ENCODE measurements at regions not wholly inside any gene's neighbourhood (a gene's known extent, or its start where the extent isn't known, plus 50 kb on each side); places are given as distances from the start of the nearest gene placed in this dataset.

- Histone ChIP-seq H3K27me3 (replicated peaks in 1 of 2; ENCODE audit: control insufficient read depth in 2 of 2, insufficient read depth in 2 of 2, low read length in 1 of 2) (no peaks in the 10 kb centered on the region), H3K4me2 (ENCODE audit: control insufficient read depth, insufficient read depth) (no peak overlapping the region), H3K9ac (ENCODE audit: control insufficient read depth, insufficient read depth, low read length) (no peak overlapping the region), H3K9me3 (replicated peaks; ENCODE audit: control insufficient read depth, insufficient read depth, low read length) (no peaks in the 10 kb centered on the region), H3K27ac (ENCODE audit: control insufficient read depth, insufficient read depth) (no peak overlapping the region), H3K4me1 (ENCODE audit: control insufficient read depth, insufficient read depth, low read length) (no peaks in the 10 kb centered on the region), H2AFZ (ENCODE audit: control insufficient read depth, low read depth, low read length) (no peak overlapping the region), H3K36me3 (ENCODE audit: control insufficient read depth in 2 of 2, insufficient read depth in 2 of 2, low read length in 1 of 2) (no peaks in the 10 kb centered on the region), H3K79me2 (ENCODE audit: control insufficient read depth, insufficient read depth, low read length) (no peaks in the 10 kb centered on the region), H3K4me3 (no peak overlapping the region), H4K20me1 (ENCODE audit: control insufficient read depth, insufficient read depth) (no peaks in the 10 kb centered on the region)
- DNase-seq (ENCODE audit: low read depth, low spot score) (no peak), ATAC-seq (no peak), FAIRE-seq (no peak)
- 0% methylated on average over 1 of the region's 1 CpG for WGBS (ENCODE audit: insufficient coverage, insufficient replicate concordance, low lambda C conversion rate, missing lambda C conversion rate)
- TF ChIP-seq ESRRA (IDR thresholded peaks at IDR 0.05; ENCODE audit: low read length) (no peak), KLF5 (IDR thresholded peaks at IDR 0.05; ENCODE audit: partially characterized antibody) (no peak), MYB (IDR thresholded peaks at IDR 0.05; ENCODE audit: borderline replicate concordance, low read depth, low read length) (no peak), RBBP5 (conservative IDR thresholded peaks at IDR 0.05) (no peak), MXI1 (IDR thresholded peaks at IDR 0.05; ENCODE audit: low read depth, low read length) (no peak), MEF2B (IDR thresholded peaks at IDR 0.05; ENCODE audit: partially characterized antibody, poor library complexity, severe bottlenecking) (no peak), TCF12 (IDR thresholded peaks at IDR 0.05; ENCODE audit: low read depth, low read length) (no peak), IKZF2 (IDR thresholded peaks at IDR 0.05) (no peak), GATAD2B (conservative IDR thresholded peaks at IDR 0.05; ENCODE audit: low read depth) (no peak), HSF1 (IDR thresholded peaks at IDR 0.05; ENCODE audit: low read depth, low read length) (no peak), CEBPB (IDR thresholded peaks at IDR 0.05; ENCODE audit: borderline replicate concordance in 1 of 2, low read depth in 2 of 2, low read length in 2 of 2) (no peak), RELA (IDR thresholded peaks at IDR 0.05; ENCODE audit: borderline replicate concordance, partially characterized antibody) (no peak), TBL1XR1 (IDR thresholded peaks at IDR 0.05; ENCODE audit: low read depth, low read length) (no peak), IKZF1 (conservative IDR thresholded peaks at IDR 0.05) (no peak), SUZ12 (IDR thresholded peaks at IDR 0.05; ENCODE audit: unreplicated experiment) (no peak)
- TF ChIP-seq, protein P1, sequence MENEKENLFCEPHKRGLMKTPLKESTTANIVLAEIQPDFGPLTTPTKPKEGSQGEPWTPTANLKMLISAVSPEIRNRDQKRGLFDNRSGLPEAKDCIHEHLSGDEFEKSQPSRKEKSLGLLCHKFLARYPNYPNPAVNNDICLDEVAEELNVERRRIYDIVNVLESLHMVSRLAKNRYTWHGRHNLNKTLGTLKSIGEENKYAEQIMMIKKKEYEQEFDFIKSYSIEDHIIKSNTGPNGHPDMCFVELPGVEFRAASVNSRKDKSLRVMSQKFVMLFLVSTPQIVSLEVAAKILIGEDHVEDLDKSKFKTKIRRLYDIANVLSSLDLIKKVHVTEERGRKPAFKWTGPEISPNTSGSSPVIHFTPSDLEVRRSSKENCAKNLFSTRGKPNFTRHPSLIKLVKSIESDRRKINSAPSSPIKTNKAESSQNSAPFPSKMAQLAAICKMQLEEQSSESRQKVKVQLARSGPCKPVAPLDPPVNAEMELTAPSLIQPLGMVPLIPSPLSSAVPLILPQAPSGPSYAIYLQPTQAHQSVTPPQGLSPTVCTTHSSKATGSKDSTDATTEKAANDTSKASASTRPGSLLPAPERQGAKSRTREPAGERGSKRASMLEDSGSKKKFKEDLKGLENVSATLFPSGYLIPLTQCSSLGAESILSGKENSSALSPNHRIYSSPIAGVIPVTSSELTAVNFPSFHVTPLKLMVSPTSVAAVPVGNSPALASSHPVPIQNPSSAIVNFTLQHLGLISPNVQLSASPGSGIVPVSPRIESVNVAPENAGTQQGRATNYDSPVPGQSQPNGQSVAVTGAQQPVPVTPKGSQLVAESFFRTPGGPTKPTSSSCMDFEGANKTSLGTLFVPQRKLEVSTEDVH (IDR thresholded peaks at IDR 0.05; ENCODE audit: low read depth, partially characterized antibody): no peak
- TF ChIP-seq, protein P2, sequence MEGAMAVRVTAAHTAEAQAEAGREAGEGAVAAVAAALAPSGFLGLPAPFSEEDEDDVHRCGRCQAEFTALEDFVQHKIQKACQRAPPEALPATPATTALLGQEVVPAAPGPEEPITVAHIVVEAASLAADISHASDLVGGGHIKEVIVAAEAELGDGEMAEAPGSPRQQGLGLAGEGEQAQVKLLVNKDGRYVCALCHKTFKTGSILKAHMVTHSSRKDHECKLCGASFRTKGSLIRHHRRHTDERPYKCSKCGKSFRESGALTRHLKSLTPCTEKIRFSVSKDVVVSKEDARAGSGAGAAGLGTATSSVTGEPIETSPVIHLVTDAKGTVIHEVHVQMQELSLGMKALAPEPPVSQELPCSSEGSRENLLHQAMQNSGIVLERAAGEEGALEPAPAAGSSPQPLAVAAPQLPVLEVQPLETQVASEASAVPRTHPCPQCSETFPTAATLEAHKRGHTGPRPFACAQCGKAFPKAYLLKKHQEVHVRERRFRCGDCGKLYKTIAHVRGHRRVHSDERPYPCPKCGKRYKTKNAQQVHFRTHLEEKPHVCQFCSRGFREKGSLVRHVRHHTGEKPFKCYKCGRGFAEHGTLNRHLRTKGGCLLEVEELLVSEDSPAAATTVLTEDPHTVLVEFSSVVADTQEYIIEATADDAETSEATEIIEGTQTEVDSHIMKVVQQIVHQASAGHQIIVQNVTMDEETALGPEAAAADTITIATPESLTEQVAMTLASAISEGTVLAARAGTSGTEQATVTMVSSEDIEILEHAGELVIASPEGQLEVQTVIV (IDR thresholded peaks at IDR 0.05; ENCODE audit: borderline replicate concordance, partially characterized antibody): no peak
- TF ChIP-seq, protein P3, sequence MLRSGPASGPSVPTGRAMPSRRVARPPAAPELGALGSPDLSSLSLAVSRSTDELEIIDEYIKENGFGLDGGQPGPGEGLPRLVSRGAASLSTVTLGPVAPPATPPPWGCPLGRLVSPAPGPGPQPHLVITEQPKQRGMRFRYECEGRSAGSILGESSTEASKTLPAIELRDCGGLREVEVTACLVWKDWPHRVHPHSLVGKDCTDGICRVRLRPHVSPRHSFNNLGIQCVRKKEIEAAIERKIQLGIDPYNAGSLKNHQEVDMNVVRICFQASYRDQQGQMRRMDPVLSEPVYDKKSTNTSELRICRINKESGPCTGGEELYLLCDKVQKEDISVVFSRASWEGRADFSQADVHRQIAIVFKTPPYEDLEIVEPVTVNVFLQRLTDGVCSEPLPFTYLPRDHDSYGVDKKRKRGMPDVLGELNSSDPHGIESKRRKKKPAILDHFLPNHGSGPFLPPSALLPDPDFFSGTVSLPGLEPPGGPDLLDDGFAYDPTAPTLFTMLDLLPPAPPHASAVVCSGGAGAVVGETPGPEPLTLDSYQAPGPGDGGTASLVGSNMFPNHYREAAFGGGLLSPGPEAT (IDR thresholded peaks at IDR 0.05; ENCODE audit: low read depth): no peak
- in situ Hi-C loops (cut with MboI) (no loop called here), intact Hi-C loops (cut with micrococcal nuclease; ENCODE audit: unreplicated experiment) (no loop called here)
- POLR2A ChIA-PET: no interaction called here
- SMC1A ChIA-PET (ENCODE audit: uncharacterized antibody, unreplicated experiment): no interaction called here
- CTCF ChIA-PET: no interaction called here
- no TSS peak for BruUV-seq (replicated peaks)
- RAD21 ChIA-PET (ENCODE audit: unreplicated experiment): no interaction called here
Measured at GRCh38 chr5:88034520-88034919, 234.1 kb downstream of the TMEM161B start.

Data from GM12878 (cell line).